GM21447 (cell line): ENCODE measurements at regions not wholly inside any gene's neighbourhood (a gene's known extent, or its start where the extent isn't known, plus 50 kb on each side); places are given as distances from the start of the nearest gene placed in this dataset.

ENCODE experiments used
- ATAC-seq: cut with Tn5 transposase; IDR thresholded peaks from one replicate; pipeline ENCODE4 v1.9.1; 2021; ENCODE audit not compliant: unreplicated experiment

- ATAC-seq, result peak; percentile 95
These were observed 169.9 kb upstream of the MAF start for GRCh38 chr16:79770244-79771064.

DNA sequence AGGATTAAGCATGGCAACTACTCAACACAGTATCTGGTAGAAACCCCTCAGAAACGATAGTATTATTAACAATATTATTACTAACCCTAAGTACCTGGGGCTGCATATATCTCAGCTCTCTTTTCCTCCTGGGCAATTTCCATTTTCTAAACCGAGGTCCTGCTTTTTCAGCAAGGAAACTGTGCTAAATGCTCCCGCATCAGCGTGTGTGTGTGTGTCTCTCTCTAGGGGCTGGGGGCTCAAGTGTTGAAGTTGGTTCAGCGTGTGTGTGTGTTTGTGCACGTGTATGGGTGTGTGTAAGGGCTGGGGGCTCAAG is 169.3 kb upstream of the MAF start:
- ATAC-seq, result no peak

DNA sequence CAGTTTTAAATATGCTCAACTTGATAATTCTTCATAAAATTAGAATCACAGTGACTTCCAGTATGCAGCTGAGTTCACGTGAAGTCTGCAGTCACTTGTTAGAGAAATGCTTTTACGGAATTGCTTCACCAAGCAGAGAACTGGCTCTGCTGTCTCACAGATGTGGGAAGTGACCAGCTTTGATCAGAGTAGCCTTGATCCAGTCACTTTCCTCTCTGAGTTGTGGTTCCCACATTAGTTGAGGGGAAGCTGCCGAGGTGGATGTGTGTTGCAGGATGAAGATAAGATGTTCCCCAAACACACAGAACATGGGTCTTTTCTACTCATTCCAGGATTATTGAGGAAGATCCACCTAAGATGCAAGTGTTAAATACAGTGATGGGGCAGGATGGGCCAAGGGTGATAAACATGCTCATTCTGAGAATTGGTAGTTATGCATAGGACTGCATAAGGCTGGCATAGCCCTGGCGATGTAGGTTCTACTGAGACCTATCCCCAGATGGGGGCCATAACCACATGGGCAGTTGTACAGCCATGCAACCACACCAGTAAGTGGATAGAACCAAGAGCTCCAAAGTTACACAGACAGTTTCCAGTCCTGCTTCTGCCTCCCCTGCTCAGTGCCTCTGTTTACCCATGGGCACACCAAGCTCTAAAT is 168.9 kb upstream of the MAF start:
- no peak for ATAC-seq

- no peak for ATAC-seq
These were observed 167.9 kb upstream of the MAF start for GRCh38 chr16:79768276-79768970.

DNA sequence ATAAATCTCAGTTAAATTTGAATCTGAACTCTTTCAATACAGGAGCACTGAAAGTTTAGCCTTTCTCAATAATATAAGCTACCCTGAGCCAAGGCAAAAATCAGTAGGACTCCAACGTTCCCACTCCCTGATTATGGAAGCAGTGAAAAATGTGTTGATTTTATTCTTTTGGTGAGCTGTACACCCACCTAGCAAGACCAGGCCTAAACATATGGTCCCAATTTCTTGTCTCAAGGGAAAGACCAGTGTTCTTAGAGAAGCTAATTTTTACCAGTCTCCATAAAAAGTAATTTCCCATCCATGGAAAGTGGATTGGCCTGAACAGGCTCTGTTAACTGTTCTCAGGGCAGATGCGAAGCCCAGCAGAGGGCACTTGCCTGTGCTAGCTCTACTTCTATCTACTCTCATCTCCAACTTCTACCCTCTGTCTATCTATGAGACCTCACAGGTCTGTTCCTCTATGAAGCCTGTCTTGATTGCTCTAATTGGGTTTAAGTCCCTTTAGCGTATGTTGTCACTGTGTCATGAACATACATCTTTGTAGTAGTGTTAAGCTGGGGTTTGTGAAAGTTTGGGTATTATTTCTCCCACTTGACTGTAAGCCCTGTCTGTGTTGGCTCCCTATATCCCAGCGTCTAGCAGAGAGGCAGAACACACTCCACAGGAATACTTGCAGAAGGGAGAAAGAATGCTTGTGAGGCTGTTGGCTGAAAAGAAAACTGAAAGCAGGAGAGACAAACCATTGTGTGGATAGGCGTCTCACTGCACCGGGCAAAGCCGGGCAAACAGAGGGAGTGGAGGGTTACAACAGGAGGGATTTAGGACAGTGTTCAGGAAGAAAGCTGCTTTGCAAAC is 167.1 kb upstream of the MAF start:
- no peak for ATAC-seq

GRCh38 chr16:79765901-79766394 is 165.4 kb upstream of the MAF start:
- ATAC-seq, result no peak

GRCh38 chr16:79765431-79765830 is 164.9 kb upstream of the MAF start:
- ATAC-seq, result no peak

GRCh38 chr16:79764415-79765110 is 164.0 kb upstream of the MAF start:
- ATAC-seq, result no peak

- ATAC-seq, result no peak
These were observed 161.7 kb upstream of the MAF start for GRCh38 chr16:79762217-79762616.

GRCh38 chr16:79758615-79759346 is 158.2 kb upstream of the MAF start:
- no peak for ATAC-seq

DNA sequence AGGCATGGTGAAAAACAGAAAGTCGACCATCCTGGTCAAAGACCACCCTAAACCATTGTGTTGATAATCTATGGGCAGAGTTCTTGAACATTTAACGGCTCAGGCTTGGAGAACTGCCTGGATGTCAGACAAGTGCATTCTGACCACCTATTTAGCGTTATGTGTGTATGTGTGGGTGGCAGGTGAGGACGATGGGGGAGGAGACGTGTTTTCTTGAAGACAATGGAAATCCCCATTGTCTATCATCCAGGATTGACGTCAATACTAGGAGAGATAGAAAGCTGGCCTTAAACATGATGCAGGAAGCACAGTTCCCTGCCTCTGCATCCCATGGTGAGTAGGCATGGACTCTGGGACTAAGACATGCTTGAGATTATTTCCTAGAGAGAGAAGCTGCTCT is 157.4 kb upstream of the MAF start:
- no peak for ATAC-seq

DNA sequence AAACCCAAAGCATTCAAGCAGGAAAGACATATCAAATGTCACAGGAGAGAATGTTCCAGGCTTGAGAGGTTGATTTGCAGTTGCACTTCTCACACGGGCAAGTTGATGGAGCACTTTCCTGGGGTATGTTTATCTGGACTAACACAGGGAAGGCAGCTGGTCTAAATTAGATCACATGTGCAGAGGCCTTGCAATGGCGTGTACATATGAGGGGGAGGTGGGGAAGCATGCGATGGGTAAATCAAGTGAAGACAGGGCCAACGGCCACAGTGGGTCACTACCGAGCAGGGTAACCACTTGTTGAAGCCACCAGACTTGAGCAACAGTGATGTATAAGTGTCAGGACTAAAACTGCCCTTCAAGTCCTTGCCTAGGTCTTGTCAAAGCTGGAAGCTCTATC is 156.6 kb upstream of the MAF start:
- no peak for ATAC-seq

DNA sequence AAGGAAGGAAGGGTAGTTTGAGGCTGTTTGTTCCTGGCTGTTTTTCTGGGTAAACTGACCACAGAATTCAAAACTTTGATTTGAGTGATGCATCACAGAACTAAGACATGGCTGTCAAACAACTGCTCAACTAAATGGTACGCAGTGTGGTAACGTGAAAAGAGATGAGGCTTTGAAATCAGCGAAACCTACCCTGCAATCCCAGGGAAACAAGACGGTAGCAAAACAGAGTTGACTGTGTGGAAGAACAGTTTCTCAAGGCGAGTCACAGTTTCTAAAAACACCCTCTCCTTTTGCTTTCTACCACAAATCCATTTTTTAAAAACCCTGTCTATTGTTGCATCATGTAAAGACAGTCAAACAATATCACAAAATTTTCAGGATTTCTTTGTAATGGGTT is 156.0 kb upstream of the MAF start:
- no peak for ATAC-seq

DNA sequence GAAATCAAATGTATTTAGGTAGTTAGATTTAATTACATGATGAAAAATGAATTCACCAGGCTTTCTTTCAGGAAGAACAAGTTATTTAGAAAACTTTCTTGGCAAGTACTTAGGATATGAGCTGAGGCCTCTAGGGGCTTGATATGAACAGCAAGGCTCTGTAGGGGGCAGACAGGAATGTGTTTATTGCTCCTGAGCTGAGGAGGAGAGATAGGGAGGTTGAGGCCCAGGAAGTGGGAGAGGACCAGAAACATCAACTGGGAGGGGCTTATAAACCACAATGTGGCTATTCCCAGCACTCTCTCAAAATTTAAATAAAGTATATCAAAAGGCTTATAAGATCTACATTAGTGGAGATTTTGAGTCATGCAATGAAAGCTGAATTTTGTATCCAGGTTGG is 154.0 kb upstream of the MAF start:
- no peak for ATAC-seq

- ATAC-seq, result no peak
These were observed 153.5 kb upstream of the MAF start for GRCh38 chr16:79754081-79754480.

GRCh38 chr16:79753286-79753685 is 152.7 kb upstream of the MAF start:
- ATAC-seq, result no peak

DNA sequence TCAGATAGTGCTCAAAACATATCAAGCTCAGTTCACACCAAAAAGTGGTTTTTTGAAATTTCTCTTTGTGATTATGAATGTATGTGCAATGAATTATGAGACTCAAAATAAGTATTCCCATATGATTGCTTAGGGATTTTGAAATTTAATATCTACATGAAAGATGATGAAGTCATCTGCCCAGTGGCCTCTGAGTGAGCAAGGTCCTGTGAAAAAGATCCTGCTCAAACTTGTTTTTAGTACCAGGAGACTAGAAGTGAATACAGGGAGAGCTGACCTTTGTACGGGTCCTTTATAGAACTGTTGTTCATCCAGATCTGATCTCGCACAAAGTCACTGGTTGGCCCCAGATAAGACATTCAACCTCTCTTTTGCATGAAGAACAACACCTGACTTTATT is 151.9 kb upstream of the MAF start:
- ATAC-seq, result no peak

DNA sequence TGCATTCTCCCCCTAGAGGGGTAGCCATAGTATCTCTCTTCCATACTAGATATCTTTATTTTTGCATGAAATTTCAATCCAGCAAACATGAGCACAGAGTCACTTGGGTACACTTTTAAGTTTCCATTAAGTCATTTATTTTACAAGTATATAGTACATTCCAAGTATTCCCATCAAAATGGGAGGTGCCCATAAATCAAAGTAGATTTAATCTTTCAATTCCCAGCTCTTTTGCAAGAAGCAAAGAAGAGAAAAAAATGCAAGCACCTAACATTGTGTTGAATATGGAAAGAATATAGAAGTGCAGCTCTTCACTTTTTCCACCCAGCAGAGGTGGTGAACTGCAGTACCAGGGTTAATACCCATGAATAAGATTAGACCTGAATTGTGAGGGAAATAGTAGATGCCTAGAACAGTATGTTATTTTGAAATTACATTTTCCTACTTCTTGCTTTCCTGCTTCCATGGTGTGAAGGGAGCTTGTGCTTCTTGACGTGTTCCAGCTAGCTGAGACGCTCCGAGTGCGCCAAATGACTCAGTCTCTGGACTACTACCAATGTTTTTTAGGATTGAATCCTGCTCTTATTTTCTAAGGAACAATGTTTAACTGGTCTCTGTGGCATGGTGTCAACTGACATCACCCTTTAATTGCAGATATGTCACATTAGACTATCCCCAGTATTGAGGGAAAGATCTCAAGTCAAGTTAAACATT is 151.1 kb upstream of the MAF start:
- ATAC-seq, result no peak

- ATAC-seq, result no peak
These were observed 149.8 kb upstream of the MAF start for GRCh38 chr16:79750311-79750710.
